H9 (cell line): ENCODE measurements at regions not wholly inside any gene's neighbourhood (a gene's known extent, or its start where the extent isn't known, plus 50 kb on each side); places are given as distances from the start of the nearest gene placed in this dataset.

Source experiments
- DNase-seq: peaks from one replicate; pipeline ENCODE4 v3.0.0-alpha.2; 2017
- H2AFZ ChIP-seq: one replicate; pipeline ENCODE4 v1.6.1; 2013; ENCODE audit warnings: mild to moderate bottlenecking, low read length, control low read depth, moderate library complexity
- H2AK5ac ChIP-seq: 2 replicates; pipeline ENCODE4 v1.6.1; 2013; ENCODE audit warnings: low read length, control low read depth, mixed read lengths; ENCODE audit not compliant: insufficient read length
- H2BK120ac ChIP-seq: one replicate; pipeline ENCODE4 v1.6.1; 2013; ENCODE audit warnings: low read depth, mild to moderate bottlenecking, low read length, control low read depth, inconsistent platforms; ENCODE audit not compliant: poor library complexity, severe bottlenecking
- H2BK12ac ChIP-seq: 2 replicates; pipeline ENCODE4 v1.6.1; 2013; ENCODE audit warnings: low read length, control low read depth, mixed read lengths, low read depth; ENCODE audit not compliant: insufficient read length
- H2BK15ac ChIP-seq: 2 replicates; pipeline ENCODE4 v1.6.1; 2013; ENCODE audit warnings: low read depth, low read length, control low read depth
- H2BK20ac ChIP-seq: one replicate; pipeline ENCODE4 v1.6.1; 2013; ENCODE audit warnings: low read depth, mild to moderate bottlenecking, low read length, control low read depth, inconsistent platforms; ENCODE audit not compliant: poor library complexity, severe bottlenecking
- H2BK5ac ChIP-seq: 2 replicates; pipeline ENCODE4 v1.6.1; 2013; ENCODE audit warnings: low read length, control low read depth, mixed read lengths; ENCODE audit not compliant: insufficient read length
- H3K14ac ChIP-seq: 2 replicates; pipeline ENCODE4 v1.6.1; 2013; ENCODE audit warnings: low read length, control low read depth; ENCODE audit not compliant: insufficient read depth
- H3K18ac ChIP-seq: 2 replicates; pipeline ENCODE4 v1.6.1; 2013; ENCODE audit warnings: low read depth, mild to moderate bottlenecking, mixed read lengths, low read length, control low read depth; ENCODE audit not compliant: insufficient read length
- H3K23ac ChIP-seq: 2 replicates; pipeline ENCODE4 v1.6.1; 2013; ENCODE audit warnings: low read length, control low read depth, mixed read lengths, low read depth; ENCODE audit not compliant: insufficient read length
- H3K23me2 ChIP-seq: 2 replicates; pipeline ENCODE4 v1.6.1; 2013; ENCODE audit warnings: low read depth, mild to moderate bottlenecking, mixed read lengths, low read length, control low read depth; ENCODE audit not compliant: insufficient read length, poor library complexity, severe bottlenecking
- H3K27ac ChIP-seq: 2 replicates; pipeline ENCODE4 v1.5.1; 2013; ENCODE audit warnings: low read length, control low read depth, mixed read lengths, low read depth; ENCODE audit not compliant: insufficient read length
- H3K27me3 ChIP-seq: 2 replicates; pipeline ENCODE4 v1.6.1; 2013; ENCODE audit warnings: low read length, control low read depth, inconsistent platforms; ENCODE audit not compliant: insufficient read depth
- H3K4ac ChIP-seq: 2 replicates; pipeline ENCODE4 v1.6.1; 2013; ENCODE audit warnings: low read depth, mild to moderate bottlenecking, control low read depth, inconsistent platforms, low read length, moderate library complexity
- H3K4me1 ChIP-seq: 2 replicates; pipeline ENCODE4 v1.6.1; 2013; ENCODE audit warnings: low read length, control low read depth, inconsistent platforms; ENCODE audit not compliant: insufficient read depth
- H3K4me2 ChIP-seq: 2 replicates; pipeline ENCODE4 v1.6.1; 2013; ENCODE audit warnings: low read length, control low read depth, mixed read lengths; ENCODE audit not compliant: insufficient read length, insufficient read depth
- H3K56ac ChIP-seq: 2 replicates; pipeline ENCODE4 v1.6.1; 2013; ENCODE audit warnings: low read depth, mild to moderate bottlenecking, mixed read lengths, low read length, control low read depth; ENCODE audit not compliant: insufficient read length
- H3K79me1 ChIP-seq: 2 replicates; pipeline ENCODE4 v1.6.1; 2013; ENCODE audit warnings: low read depth, mild to moderate bottlenecking, moderate library complexity, low read length, control low read depth, inconsistent platforms; ENCODE audit not compliant: insufficient read depth, poor library complexity, severe bottlenecking
- H3K79me2 ChIP-seq: 2 replicates; pipeline ENCODE4 v1.6.1; 2013; ENCODE audit warnings: low read length, control low read depth, inconsistent platforms; ENCODE audit not compliant: insufficient read depth
- H3K9ac ChIP-seq: 2 replicates; pipeline ENCODE4 v1.6.1; 2013; ENCODE audit warnings: low read length, control low read depth, mixed read lengths; ENCODE audit not compliant: insufficient read length; ENCODE audit errors: extremely low read depth
- H3K9me3 ChIP-seq: one replicate; pipeline ENCODE4 v1.6.1; 2013; ENCODE audit warnings: low read depth, low read length, inconsistent platforms; ENCODE audit not compliant: control insufficient read depth
- H3T11ph ChIP-seq: one replicate; pipeline ENCODE4 v1.6.1; 2013; ENCODE audit warnings: mild to moderate bottlenecking, low read length, control low read depth, inconsistent platforms
- H4K20me1 ChIP-seq: one replicate; pipeline ENCODE4 v1.6.1; 2013; ENCODE audit not compliant: control insufficient read depth, insufficient read length, insufficient read depth
- H4K5ac ChIP-seq: 2 replicates; pipeline ENCODE4 v1.6.1; 2013; ENCODE audit warnings: low read depth, mild to moderate bottlenecking, mixed read lengths, low read length, control low read depth; ENCODE audit not compliant: insufficient read length
- H4K8ac ChIP-seq: replicated peaks from 2 replicates; pipeline ENCODE4 v1.6.1; 2013; ENCODE audit warnings: low read length, control low read depth, mixed read lengths, low read depth; ENCODE audit not compliant: insufficient read length
- H4K91ac ChIP-seq: 2 replicates; pipeline ENCODE4 v1.6.1; 2013; ENCODE audit warnings: low read depth, mild to moderate bottlenecking, moderate library complexity, mixed read lengths, low read length, control low read depth; ENCODE audit not compliant: insufficient read length
- H3K27ac Mint-ChIP-seq, 3 experiments: 2 replicates in 2 of 3; 3 replicates in 1 of 3; pipeline ENCODE4 v1.8.0; 2020 to 2021; ENCODE audit warnings: mixed read lengths in 3 of 3, mild to moderate bottlenecking in 1 of 3, moderate library complexity in 1 of 3
- H3K27me3 Mint-ChIP-seq: 2 replicates; pipeline ENCODE4 v1.8.0; 2021; ENCODE audit warnings: low read depth, mild to moderate bottlenecking, moderate library complexity, mixed read lengths
- H3K36me3 Mint-ChIP-seq, 3 experiments: 2 replicates in 2 of 3; 3 replicates in 1 of 3; pipeline ENCODE4 v1.8.0; 2020 to 2021; ENCODE audit warnings: low read depth in 3 of 3, mixed read lengths in 3 of 3; ENCODE audit not compliant: insufficient read depth in 1 of 3
- H3K4me1 Mint-ChIP-seq, 2 experiments: 2 replicates each; pipeline ENCODE4 v1.8.0; 2020; ENCODE audit warnings: mixed read lengths in 2 of 2
- H3K4me3 Mint-ChIP-seq, 2 experiments: 2 replicates in 1 of 2; 3 replicates in 1 of 2; pipeline ENCODE4 v1.8.0; 2020 to 2021; ENCODE audit warnings: mild to moderate bottlenecking in 2 of 2, mixed read lengths in 2 of 2, moderate library complexity in 1 of 2
- H3K9me3 Mint-ChIP-seq, 2 experiments: 2 replicates in 1 of 2; 3 replicates in 1 of 2; pipeline ENCODE4 v1.8.0; 2020; ENCODE audit warnings: mild to moderate bottlenecking in 2 of 2, mixed read lengths in 2 of 2, moderate library complexity in 1 of 2
- WGBS: extraction: QIAGEN DNeasy Blood & Tissue Kit; methylation state at CpG from one replicate; pipeline ENCODE4 v1.1.7; 2013; ENCODE audit warnings: missing lambda C conversion rate, low lambda C conversion rate, mixed read lengths; ENCODE audit not compliant: insufficient read length; ENCODE audit errors: extremely low coverage; 5-methylcytosine and 5-hydroxymethylcytosine counted together
- TF ChIP-seq, protein P1 (sequence below): fragments of 200-600 bp; sonication (generic); conservative IDR thresholded peaks from 3 replicates; pipeline ENCODE4 v1.8.0; 2021; ENCODE audit warnings: antibody characterized with exemption, mild to moderate bottlenecking

DNA sequence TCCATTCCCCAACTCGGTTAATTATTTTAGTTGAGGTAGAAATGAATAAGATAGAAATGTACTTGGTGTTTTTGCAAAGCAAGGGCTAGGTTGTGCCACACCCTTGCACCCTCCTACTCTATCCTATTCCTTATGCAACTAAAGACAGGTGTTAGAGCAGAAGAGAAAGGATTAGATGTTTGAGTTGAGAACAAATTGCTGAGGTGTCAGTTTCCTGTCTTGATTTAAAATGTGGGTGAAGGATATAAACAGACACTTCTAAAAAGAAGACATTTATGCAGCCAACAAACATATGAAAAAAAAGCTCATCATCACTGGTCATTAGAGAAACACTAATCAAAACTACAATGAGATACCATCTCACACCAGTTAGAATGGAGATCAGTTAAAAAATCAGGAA lies 1256.2 kb downstream of the CNTNAP5 start:
- H3K9me3 ChIP-seq: no peaks in the 10 kb centered on the region
- H3K4me1 Mint-ChIP-seq: no peaks in the 10 kb centered on the region

More for the DNA sequence above, 1256.2 kb downstream of the CNTNAP5 start:
- Histone ChIP-seq H3K79me2 (no peaks in the 10 kb centered on the region), H3T11ph (no peak overlapping the region), H2BK15ac (no peak overlapping the region), H3K27me3 (no peaks in the 10 kb centered on the region), H3K14ac (no peak overlapping the region), H3K79me1 (no peaks in the 10 kb centered on the region), H2BK5ac (no peak overlapping the region), H4K91ac (no peak overlapping the region), H4K8ac (no peak overlapping the region), H3K23me2 (no peaks in the 10 kb centered on the region), H4K5ac (no peak overlapping the region), H4K20me1 (no peaks in the 10 kb centered on the region), H3K4me1 (no peaks in the 10 kb centered on the region), H3K27ac (no peak overlapping the region), H2BK120ac (no peak overlapping the region), H2AFZ (no peak overlapping the region), H2BK12ac (no peak overlapping the region), H3K9ac (no peak overlapping the region), H3K4ac (no peak overlapping the region), H2AK5ac (no peak overlapping the region), H3K23ac (no peak overlapping the region), H3K4me2 (no peak overlapping the region), H2BK20ac (no peak overlapping the region), H3K56ac (no peak overlapping the region), H3K18ac (no peak overlapping the region)
- Mint-ChIP-seq H3K27me3 (no peaks in the 10 kb centered on the region), H3K9me3 (no peaks in the 10 kb centered on the region), H3K36me3 (no peaks in the 10 kb centered on the region; a peak in 1 of 7 replicates), H3K27ac (no peak overlapping the region), H3K4me3 (no peak overlapping the region)
- WGBS: no CpG with 5 or more reads among the region's 1 CpG
- no peak for DNase-seq
- TF ChIP-seq, protein P1, sequence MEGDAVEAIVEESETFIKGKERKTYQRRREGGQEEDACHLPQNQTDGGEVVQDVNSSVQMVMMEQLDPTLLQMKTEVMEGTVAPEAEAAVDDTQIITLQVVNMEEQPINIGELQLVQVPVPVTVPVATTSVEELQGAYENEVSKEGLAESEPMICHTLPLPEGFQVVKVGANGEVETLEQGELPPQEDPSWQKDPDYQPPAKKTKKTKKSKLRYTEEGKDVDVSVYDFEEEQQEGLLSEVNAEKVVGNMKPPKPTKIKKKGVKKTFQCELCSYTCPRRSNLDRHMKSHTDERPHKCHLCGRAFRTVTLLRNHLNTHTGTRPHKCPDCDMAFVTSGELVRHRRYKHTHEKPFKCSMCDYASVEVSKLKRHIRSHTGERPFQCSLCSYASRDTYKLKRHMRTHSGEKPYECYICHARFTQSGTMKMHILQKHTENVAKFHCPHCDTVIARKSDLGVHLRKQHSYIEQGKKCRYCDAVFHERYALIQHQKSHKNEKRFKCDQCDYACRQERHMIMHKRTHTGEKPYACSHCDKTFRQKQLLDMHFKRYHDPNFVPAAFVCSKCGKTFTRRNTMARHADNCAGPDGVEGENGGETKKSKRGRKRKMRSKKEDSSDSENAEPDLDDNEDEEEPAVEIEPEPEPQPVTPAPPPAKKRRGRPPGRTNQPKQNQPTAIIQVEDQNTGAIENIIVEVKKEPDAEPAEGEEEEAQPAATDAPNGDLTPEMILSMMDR: no peak
